Activated T-cell treated with anti-CD3 and anti-CD28 coated beads, Interleukin-2, amount 50 U/mL, for 72 hours (primary cell): ENCODE measurements at regions not wholly inside any gene's neighbourhood (a gene's known extent, or its start where the extent isn't known, plus 50 kb on each side); places are given as distances from the start of the nearest gene placed in this dataset.

Experiments used
- ATAC-seq, 2 donors: fragments of 150-1000 bp; cut with Tn5 transposase; replicated peaks in 1 of 2; 2 replicates each; pipeline ENCODE4 v1.10.0; 2021; ENCODE audit warnings: moderate library complexity in 2 of 2, mild to moderate bottlenecking in 1 of 2
- DNase-seq, 2 donors: peaks; one replicate each; pipeline ENCODE4 v3.0.0; 2021 to 2022; ENCODE audit warnings: mixed read lengths in 1 of 2
- H3K27ac Mint-ChIP-seq: one replicate; pipeline ENCODE4 v1.8.0; 2022; ENCODE audit warnings: mild to moderate bottlenecking, moderate library complexity, mixed read lengths
- H3K27me3 Mint-ChIP-seq: one replicate; pipeline ENCODE4 v1.8.0; 2022; ENCODE audit warnings: low read depth, mixed read lengths
- H3K36me3 Mint-ChIP-seq, 2 donors: one replicate each; pipeline ENCODE4 v1.8.0; 2022; ENCODE audit warnings: mixed read lengths in 2 of 2, mild to moderate bottlenecking in 1 of 2; ENCODE audit not compliant: insufficient read depth in 2 of 2
- H3K4me1 Mint-ChIP-seq: one replicate; pipeline ENCODE4 v1.8.0; 2022; ENCODE audit warnings: low read depth, mixed read lengths
- H3K4me3 Mint-ChIP-seq, 2 donors: one replicate each; pipeline ENCODE4 v1.8.0; 2022; ENCODE audit warnings: mild to moderate bottlenecking in 2 of 2, mixed read lengths in 2 of 2, moderate library complexity in 2 of 2
- H3K9me3 Mint-ChIP-seq, 2 donors: one replicate each; pipeline ENCODE4 v1.8.0; 2022; ENCODE audit warnings: mixed read lengths in 2 of 2

GRCh38 chr9:7382304-7382703 lies 417.3 kb downstream of the DMAC1 start:
- H3K27ac Mint-ChIP-seq: no peak overlapping the region
- no peaks in the 10 kb centered on the region for H3K36me3 Mint-ChIP-seq
- DNase-seq (no peak), ATAC-seq (no peak)
- H3K4me3 Mint-ChIP-seq: no peak overlapping the region
- peaks cover 23% of the 10 kb centered on the region for H3K27me3 Mint-ChIP-seq
- no peaks in the 10 kb centered on the region for H3K9me3 Mint-ChIP-seq
- no peaks in the 10 kb centered on the region for H3K4me1 Mint-ChIP-seq

GRCh38 chr9:7377489-7377888 lies 422.1 kb downstream of the DMAC1 start:
- no peaks in the 10 kb centered on the region for H3K4me1 Mint-ChIP-seq
- H3K9me3 Mint-ChIP-seq: no peaks in the 10 kb centered on the region
- peaks cover 17% of the 10 kb centered on the region for H3K27me3 Mint-ChIP-seq
- DNase-seq (no peak), ATAC-seq (no peak)
- H3K4me3 Mint-ChIP-seq: no peak overlapping the region
- H3K27ac Mint-ChIP-seq: no peak overlapping the region
- H3K36me3 Mint-ChIP-seq: no peaks in the 10 kb centered on the region

DNA sequence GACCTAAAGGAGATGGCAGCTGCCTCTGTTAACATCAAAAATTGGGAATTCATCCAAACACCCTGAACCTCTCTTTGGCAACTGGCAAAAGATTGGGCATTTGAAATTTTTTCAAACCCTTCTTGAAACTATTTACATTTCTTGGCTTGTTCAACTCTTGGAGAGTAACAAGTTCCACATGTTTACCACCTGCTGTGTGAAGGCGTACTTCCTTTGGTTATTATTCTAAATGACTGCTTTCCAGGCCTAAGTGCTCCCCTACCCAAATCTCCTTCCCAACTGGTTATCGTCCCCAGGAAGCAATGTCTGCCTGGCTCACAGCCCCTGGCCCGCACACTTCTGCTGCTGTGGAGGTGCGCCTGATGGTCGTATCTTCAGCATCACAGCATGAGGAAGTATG lies 422.7 kb downstream of the DMAC1 start:
- no peak overlapping the region for H3K4me3 Mint-ChIP-seq
- DNase-seq (no peak), ATAC-seq (no peak)
- peaks cover 0 to 2% of the 10 kb centered on the region in 2 donors for H3K36me3 Mint-ChIP-seq
- no peaks in the 10 kb centered on the region for H3K9me3 Mint-ChIP-seq
- H3K4me1 Mint-ChIP-seq: no peaks in the 10 kb centered on the region
- H3K27ac Mint-ChIP-seq: no peak overlapping the region
- H3K27me3 Mint-ChIP-seq: peaks cover 17% of the 10 kb centered on the region

DNA sequence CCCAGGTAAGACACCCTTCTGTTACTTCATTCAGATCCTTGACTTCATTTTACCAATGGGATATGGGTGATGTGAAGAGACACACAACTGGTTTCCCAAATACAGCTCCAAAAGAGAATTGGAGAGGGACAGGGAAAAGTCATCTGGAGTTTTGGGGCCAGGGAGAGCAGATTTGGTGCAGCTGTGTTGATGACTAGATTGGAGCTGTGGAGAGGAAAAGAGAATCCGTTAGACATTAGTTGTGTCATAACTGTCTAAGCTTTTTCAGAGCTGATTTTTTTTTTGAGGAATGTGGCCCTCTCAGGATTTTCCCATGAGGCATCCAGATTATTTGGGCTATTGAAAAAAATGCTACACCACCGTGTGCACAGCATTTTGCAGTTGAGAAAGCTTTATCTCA lies 423.4 kb downstream of the DMAC1 start:
- DNase-seq: no peak
- H3K27me3 Mint-ChIP-seq: peaks cover 17% of the 10 kb centered on the region
- no peaks in the 10 kb centered on the region for H3K9me3 Mint-ChIP-seq
- no peak overlapping the region for H3K27ac Mint-ChIP-seq
- ATAC-seq: no peak
- no peaks in the 10 kb centered on the region for H3K4me1 Mint-ChIP-seq
- H3K4me3 Mint-ChIP-seq: no peak overlapping the region
- peaks cover 0 to 2% of the 10 kb centered on the region in 2 donors for H3K36me3 Mint-ChIP-seq

GRCh38 chr9:7375013-7375511 lies 424.5 kb downstream of the DMAC1 start:
- ATAC-seq (no peak), DNase-seq (no peak)
- Mint-ChIP-seq H3K4me3 (no peak overlapping the region), H3K36me3 (peaks cover 0 to 2% of the 10 kb centered on the region in 2 donors), H3K9me3 (no peaks in the 10 kb centered on the region), H3K27me3 (peaks cover 17% of the 10 kb centered on the region), H3K27ac (no peak overlapping the region), H3K4me1 (no peaks in the 10 kb centered on the region)

- peaks cover 5% of the 10 kb centered on the region for H3K27me3 Mint-ChIP-seq
- DNase-seq: no peak
- H3K4me1 Mint-ChIP-seq: no peaks in the 10 kb centered on the region
- peaks cover 0 to 2% of the 10 kb centered on the region in 2 donors for H3K36me3 Mint-ChIP-seq
- no peak for ATAC-seq
- no peak overlapping the region for H3K27ac Mint-ChIP-seq
- no peak overlapping the region for H3K4me3 Mint-ChIP-seq
- no peaks in the 10 kb centered on the region for H3K9me3 Mint-ChIP-seq
Measured at GRCh38 chr9:7370988-7371387, 428.6 kb downstream of the DMAC1 start.

DNA sequence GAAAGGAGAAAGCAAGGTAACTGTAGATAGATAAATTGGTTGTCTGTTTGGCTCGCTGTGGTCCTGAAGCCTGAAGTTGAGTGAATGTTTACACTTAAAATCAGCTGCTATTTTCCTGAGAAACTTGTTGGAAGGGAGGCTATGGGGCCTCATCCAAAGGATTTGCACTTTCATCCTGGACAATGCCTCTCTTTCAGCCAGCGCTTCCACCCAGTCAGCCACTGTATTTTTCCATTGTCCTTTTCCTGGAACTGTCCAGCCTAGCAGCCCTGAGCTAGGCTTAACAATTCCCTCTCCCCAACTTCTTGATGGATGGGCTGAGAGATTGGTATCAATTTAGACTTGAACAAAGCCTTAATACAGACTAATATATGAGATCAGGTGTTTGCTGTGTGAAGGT lies 429.2 kb downstream of the DMAC1 start:
- H3K27me3 Mint-ChIP-seq: peaks cover 5% of the 10 kb centered on the region
- no peaks in the 10 kb centered on the region for H3K4me1 Mint-ChIP-seq
- ATAC-seq: no peak

GRCh38 chr9:7369384-7369821 lies 430.2 kb downstream of the DMAC1 start:
- H3K4me1 Mint-ChIP-seq: no peaks in the 10 kb centered on the region
- peaks cover 5% of the 10 kb centered on the region for H3K27me3 Mint-ChIP-seq
- H3K9me3 Mint-ChIP-seq: no peaks in the 10 kb centered on the region
- no peak overlapping the region for H3K4me3 Mint-ChIP-seq
- no peak for DNase-seq
- ATAC-seq: no peak
- no peak overlapping the region for H3K27ac Mint-ChIP-seq
- peaks cover 0 to 2% of the 10 kb centered on the region in 2 donors for H3K36me3 Mint-ChIP-seq

More for the DNA sequence above, 429.2 kb downstream of the DMAC1 start:
- H3K36me3 Mint-ChIP-seq: peaks cover 0 to 2% of the 10 kb centered on the region in 2 donors
- no peaks in the 10 kb centered on the region for H3K9me3 Mint-ChIP-seq
- no peak overlapping the region for H3K4me3 Mint-ChIP-seq
- no peak for DNase-seq
- no peak overlapping the region for H3K27ac Mint-ChIP-seq

DNA sequence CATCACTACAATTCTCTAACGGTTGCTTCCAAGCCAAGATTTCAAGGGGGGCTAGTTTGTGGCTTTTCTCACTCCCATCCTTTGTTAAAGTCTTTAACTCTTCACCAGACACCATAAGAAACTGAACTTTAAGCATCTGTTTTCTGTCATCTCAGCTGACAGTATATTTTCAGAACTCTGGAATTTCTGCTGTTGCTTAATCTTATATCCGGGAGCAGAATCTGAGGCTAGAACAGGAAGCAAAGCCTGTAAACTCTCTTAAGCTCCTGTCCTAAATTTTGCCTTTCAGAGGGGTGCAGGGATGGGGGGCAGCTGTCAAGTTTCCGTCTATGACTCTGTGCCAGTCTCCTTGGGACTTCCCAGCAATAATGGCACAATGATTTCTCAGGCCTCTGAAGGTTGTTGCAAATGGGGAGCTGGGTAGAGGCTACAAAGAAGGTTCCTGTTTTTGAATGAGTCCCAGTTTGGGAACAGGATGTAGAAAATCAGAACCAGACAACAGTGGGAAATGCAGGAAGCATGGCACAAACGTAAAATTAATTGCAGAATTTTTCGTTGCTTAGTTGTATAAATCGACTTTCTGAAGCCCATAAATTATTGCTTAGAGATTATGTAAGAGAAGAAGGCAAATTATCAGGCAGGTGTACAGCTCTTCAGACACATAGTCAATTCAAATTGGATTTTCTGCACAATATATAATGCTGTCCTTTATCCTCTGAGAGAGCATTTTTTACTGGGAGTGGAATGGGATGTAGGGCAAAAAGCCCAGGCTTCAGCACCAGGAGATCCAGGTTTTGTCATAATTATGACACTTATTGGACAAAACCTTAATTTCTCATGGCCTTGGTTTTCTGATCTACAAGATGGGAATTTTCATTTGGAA lies 430.9 kb downstream of the DMAC1 start:
- Mint-ChIP-seq H3K27ac (no peak overlapping the region), H3K36me3 (peaks cover 0 to 2% of the 10 kb centered on the region in 2 donors), H3K4me1 (no peaks in the 10 kb centered on the region), H3K4me3 (no peak overlapping the region), H3K27me3 (peaks cover 5% of the 10 kb centered on the region), H3K9me3 (no peaks in the 10 kb centered on the region)
- ATAC-seq: no peak
- no peak for DNase-seq

GRCh38 chr9:7367726-7368125 lies 431.9 kb downstream of the DMAC1 start:
- Mint-ChIP-seq H3K27ac (no peak overlapping the region), H3K4me1 (no peaks in the 10 kb centered on the region), H3K36me3 (peaks cover 0 to 2% of the 10 kb centered on the region in 2 donors), H3K4me3 (no peak overlapping the region), H3K27me3 (peaks cover 5% of the 10 kb centered on the region), H3K9me3 (no peaks in the 10 kb centered on the region)
- ATAC-seq (no peak), DNase-seq (no peak)

DNA sequence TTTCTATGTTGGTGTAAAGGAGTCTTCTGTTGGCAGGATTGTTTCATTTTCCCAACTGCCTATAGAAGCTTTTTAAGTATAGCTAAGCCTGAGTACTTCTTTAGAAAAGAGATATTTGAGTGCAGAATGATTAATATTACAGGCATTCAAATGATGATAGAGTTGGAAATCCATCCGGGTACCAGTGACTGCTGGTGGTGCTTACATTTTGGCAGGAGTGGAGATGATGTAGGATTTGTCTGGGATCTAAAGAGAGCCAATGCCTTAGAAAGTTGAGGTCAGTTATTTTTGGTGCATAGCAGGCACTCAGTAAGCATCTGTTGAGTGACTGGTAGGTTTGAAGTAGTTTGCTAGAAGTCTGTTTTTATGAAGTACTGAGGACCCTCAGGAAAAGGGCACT lies 433.5 kb downstream of the DMAC1 start:
- ATAC-seq (no peak), DNase-seq (no peak)
- H3K4me1 Mint-ChIP-seq: no peaks in the 10 kb centered on the region
- no peak overlapping the region for H3K4me3 Mint-ChIP-seq
- H3K27me3 Mint-ChIP-seq: peaks cover 5% of the 10 kb centered on the region
- no peaks in the 10 kb centered on the region for H3K9me3 Mint-ChIP-seq
- H3K36me3 Mint-ChIP-seq: no peaks in the 10 kb centered on the region
- H3K27ac Mint-ChIP-seq: no peak overlapping the region

DNA sequence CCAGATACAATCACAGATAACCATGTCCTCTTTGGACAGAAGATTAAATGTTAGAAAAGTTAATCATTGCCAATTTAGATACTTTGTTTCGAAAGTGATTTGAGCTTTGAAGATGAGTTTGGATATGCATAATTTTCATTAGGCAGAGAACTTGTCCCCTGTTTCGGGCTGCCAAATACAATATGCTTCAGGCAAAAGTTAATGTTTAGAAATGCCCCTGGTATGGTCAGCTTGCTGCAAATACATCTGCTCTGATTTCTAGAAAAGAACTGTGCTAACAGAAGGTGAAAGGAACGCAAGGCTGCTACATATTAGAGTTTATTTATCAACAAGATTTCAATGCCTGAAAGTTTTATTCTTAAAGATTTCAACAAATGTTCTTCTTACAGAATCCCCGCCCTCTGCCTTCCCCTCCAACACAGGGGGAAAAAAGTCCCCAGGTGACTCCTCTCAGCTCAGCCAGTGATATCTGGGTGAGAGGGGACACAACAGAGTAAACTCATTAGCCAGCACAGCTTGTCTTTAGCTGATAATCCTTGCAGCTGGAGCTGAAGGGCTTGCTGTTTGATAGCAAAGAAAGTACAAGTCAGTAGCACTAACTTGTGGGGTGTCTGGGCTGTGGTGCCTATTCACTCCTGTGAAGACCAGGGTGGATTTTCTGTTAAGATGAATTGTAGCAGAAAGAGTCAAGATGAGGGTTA lies 435.7 kb downstream of the DMAC1 start:
- Mint-ChIP-seq H3K36me3 (no peaks in the 10 kb centered on the region), H3K4me1 (no peaks in the 10 kb centered on the region), H3K27me3 (peaks cover 12% of the 10 kb centered on the region), H3K9me3 (no peaks in the 10 kb centered on the region), H3K27ac (no peak overlapping the region), H3K4me3 (no peak overlapping the region)
- no peak for ATAC-seq
- DNase-seq: no peak

DNA sequence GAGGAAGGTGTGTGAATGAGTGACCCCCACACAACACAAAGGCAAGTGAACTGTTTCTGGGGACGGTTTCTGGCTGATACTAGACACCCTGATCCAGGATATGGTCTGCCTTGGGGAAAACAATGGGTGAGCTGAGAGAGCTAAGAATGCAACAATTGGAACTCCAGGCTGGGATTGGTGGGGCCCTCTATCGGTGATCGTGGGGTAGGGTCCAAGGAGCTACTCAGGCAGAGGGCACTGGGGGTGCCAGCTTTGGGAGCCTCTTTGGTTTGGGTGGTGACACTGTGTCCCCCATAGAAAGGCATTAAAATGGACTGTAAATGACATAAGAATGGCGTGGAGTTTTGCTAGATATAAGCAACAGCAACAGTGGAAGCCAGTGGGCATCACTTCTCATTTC lies 439.1 kb downstream of the DMAC1 start:
- peaks cover 13% of the 10 kb centered on the region for H3K27me3 Mint-ChIP-seq
- no peaks in the 10 kb centered on the region for H3K4me1 Mint-ChIP-seq
- H3K36me3 Mint-ChIP-seq: no peaks in the 10 kb centered on the region
- no peaks in the 10 kb centered on the region for H3K9me3 Mint-ChIP-seq
- ATAC-seq (no peak), DNase-seq (no peak)
- H3K27ac Mint-ChIP-seq: no peak overlapping the region
- no peak overlapping the region for H3K4me3 Mint-ChIP-seq
